IPS-15b (cell line): ENCODE measurements at regions not wholly inside any gene's neighbourhood (a gene's known extent, or its start where the extent isn't known, plus 50 kb on each side); places are given as distances from the start of the nearest gene placed in this dataset.

Experiments
- H3K27me3 ChIP-seq: one replicate; pipeline ENCODE4 v1.6.1; 2013; ENCODE audit warnings: low read length; ENCODE audit not compliant: control insufficient read depth, insufficient read depth
- H3K36me3 ChIP-seq: one replicate; pipeline ENCODE4 v1.6.1; 2013; ENCODE audit warnings: low read length; ENCODE audit not compliant: control insufficient read depth, insufficient read depth
- H3K4me1 ChIP-seq: one replicate; pipeline ENCODE4 v1.6.1; 2013; ENCODE audit warnings: mild to moderate bottlenecking, low read length; ENCODE audit not compliant: control insufficient read depth, insufficient read depth
- H3K4me3 ChIP-seq: one replicate; pipeline ENCODE4 v1.5.1; 2013; ENCODE audit warnings: low read depth, low read length
- H3K9ac ChIP-seq: one replicate; pipeline ENCODE4 v1.6.1; 2013; ENCODE audit warnings: low read depth, mild to moderate bottlenecking, low read length
- H3K9me3 ChIP-seq: one replicate; pipeline ENCODE4 v1.6.1; 2013; ENCODE audit warnings: mild to moderate bottlenecking, low read length; ENCODE audit not compliant: control insufficient read depth, insufficient read depth

DNA sequence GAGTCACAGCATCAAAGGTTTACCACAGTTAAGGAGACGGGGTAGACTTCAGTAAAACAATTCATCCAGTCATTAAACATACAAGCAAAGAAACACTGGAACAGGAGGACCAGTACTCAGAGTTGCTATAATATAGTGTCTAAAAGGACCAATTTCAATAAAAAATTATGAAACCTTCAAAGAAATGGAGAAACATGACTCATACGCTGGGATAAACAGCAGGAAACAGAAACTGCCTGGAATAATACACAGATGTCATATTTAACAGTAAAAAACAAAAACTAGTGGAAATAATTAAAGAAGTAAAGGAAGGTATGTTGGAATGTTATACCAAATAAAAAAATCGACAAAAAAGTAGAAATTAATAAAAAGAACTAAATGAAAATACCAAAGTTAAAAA is 1075.9 kb downstream of the NR2F1-AS1 start:
- no peak overlapping the region for H3K4me3 ChIP-seq
- H3K9ac ChIP-seq, result no peak overlapping the region
- H3K4me1 ChIP-seq, result no peaks in the 10 kb centered on the region
- H3K36me3 ChIP-seq, result no peaks in the 10 kb centered on the region
- peaks cover 5% of the 10 kb centered on the region for H3K9me3 ChIP-seq
- no peaks in the 10 kb centered on the region for H3K27me3 ChIP-seq

- Histone ChIP-seq H3K27me3 (no peaks in the 10 kb centered on the region), H3K9ac (no peak overlapping the region), H3K4me3 (no peak overlapping the region), H3K36me3 (no peaks in the 10 kb centered on the region), H3K4me1 (no peaks in the 10 kb centered on the region), H3K9me3 (no peaks in the 10 kb centered on the region)
Measured at GRCh38 chr5:92504346-92504745, 1076.7 kb downstream of the NR2F1-AS1 start.

DNA sequence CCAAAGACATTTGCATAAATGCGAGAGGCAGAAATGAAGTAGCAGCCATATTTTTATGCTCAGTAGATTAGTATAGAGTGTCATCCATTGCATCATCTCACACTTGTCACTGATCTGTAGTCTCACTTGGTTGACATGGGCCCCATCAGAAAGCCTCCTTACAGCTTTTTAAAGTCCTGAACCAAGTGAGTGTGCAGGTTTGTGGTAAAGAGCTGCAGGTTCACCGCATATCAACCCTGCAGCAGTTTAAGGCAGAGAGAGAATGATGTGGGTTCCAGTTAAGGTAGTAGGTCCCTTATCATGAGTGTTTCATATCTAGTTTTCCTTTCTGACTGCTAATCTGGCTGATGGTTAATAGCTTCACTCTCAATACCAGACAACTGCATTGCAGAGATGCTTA is 1080.3 kb downstream of the NR2F1-AS1 start:
- Histone ChIP-seq H3K4me3 (no peak overlapping the region), H3K9ac (no peak overlapping the region), H3K36me3 (no peaks in the 10 kb centered on the region), H3K4me1 (no peaks in the 10 kb centered on the region), H3K27me3 (no peaks in the 10 kb centered on the region), H3K9me3 (no peaks in the 10 kb centered on the region)

- Histone ChIP-seq H3K9me3 (no peaks in the 10 kb centered on the region), H3K4me1 (no peaks in the 10 kb centered on the region), H3K36me3 (no peaks in the 10 kb centered on the region), H3K4me3 (no peak overlapping the region), H3K27me3 (no peaks in the 10 kb centered on the region), H3K9ac (no peak overlapping the region)
Measured at GRCh38 chr5:92496545-92496944, 1084.5 kb downstream of the NR2F1-AS1 start.

DNA sequence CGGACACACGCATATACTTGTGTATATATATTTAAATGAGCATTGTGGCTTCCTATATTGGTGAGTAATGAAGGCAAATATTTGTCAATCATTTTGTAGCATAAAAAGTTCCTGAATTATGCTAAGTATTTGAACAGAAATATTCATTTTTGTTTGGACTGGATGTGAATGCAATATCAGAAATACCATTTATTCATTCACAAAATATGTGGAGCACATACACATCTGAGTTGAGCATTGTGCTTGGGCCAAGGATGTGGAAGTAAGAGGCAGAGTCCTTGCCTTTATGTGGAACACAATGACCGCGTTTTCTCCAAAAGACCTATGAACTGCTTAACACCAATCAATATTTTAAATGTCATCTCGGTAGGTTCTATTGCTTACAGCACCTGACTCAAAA is 1086.5 kb downstream of the NR2F1-AS1 start:
- Histone ChIP-seq H3K4me3 (no peak overlapping the region), H3K4me1 (no peaks in the 10 kb centered on the region), H3K36me3 (no peaks in the 10 kb centered on the region)

DNA sequence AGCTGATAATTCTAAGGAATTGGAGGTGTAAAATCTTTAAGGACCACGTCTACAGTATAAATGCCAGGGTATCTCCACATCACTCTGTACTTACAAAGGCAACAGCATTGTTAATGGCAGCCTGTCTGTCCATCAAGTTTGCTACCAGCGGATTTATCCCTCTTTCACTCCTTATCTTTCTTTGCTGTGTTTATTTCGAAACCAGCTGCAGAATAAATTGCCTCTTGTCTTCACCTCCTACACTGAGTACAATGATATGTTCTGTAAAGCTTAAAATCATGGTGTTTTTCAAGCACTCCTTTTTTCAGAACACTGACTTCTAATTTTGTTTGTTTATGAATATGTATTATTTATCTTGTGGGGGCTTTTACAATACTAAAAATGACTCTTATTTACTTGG is 1088.1 kb downstream of the NR2F1-AS1 start:
- Histone ChIP-seq H3K9me3 (no peaks in the 10 kb centered on the region), H3K9ac (no peak overlapping the region), H3K4me1 (no peaks in the 10 kb centered on the region), H3K36me3 (no peaks in the 10 kb centered on the region), H3K27me3 (no peaks in the 10 kb centered on the region), H3K4me3 (no peak overlapping the region)

More for the DNA sequence above, 1086.5 kb downstream of the NR2F1-AS1 start:
- Histone ChIP-seq H3K9me3 (no peaks in the 10 kb centered on the region), H3K9ac (no peak overlapping the region), H3K27me3 (no peaks in the 10 kb centered on the region)

DNA sequence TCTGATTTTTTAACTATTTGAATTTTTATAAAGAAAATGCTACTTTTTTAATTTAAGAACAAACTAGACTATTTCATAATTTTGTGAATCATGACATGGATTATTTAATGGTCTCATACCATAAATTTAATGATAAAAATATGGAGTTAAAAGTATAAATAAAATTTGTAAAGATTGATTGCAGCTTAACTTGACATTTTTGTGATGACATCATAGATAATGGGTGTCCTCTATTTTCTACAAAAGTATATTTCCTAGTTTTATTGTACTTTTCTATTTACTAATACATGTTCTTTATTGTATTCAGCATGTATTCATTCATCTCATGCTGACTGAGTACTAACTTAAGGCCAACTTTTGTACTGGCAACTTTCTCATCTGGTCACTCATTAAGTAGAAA is 1096.5 kb downstream of the NR2F1-AS1 start:
- Histone ChIP-seq H3K36me3 (no peaks in the 10 kb centered on the region), H3K27me3 (no peaks in the 10 kb centered on the region), H3K9ac (no peak overlapping the region), H3K4me1 (no peaks in the 10 kb centered on the region), H3K4me3 (no peak overlapping the region), H3K9me3 (no peaks in the 10 kb centered on the region)

- no peak overlapping the region for H3K4me3 ChIP-seq
- H3K9me3 ChIP-seq, result no peaks in the 10 kb centered on the region
- H3K27me3 ChIP-seq, result no peaks in the 10 kb centered on the region
- no peak overlapping the region for H3K9ac ChIP-seq
- no peaks in the 10 kb centered on the region for H3K4me1 ChIP-seq
- no peaks in the 10 kb centered on the region for H3K36me3 ChIP-seq
Measured at GRCh38 chr5:92472981-92473566, 1090.0 kb upstream of the ARRDC3 start.

GRCh38 chr5:92471861-92472260 is 1088.7 kb upstream of the ARRDC3 start:
- Histone ChIP-seq H3K4me1 (no peaks in the 10 kb centered on the region), H3K9me3 (no peaks in the 10 kb centered on the region)

DNA sequence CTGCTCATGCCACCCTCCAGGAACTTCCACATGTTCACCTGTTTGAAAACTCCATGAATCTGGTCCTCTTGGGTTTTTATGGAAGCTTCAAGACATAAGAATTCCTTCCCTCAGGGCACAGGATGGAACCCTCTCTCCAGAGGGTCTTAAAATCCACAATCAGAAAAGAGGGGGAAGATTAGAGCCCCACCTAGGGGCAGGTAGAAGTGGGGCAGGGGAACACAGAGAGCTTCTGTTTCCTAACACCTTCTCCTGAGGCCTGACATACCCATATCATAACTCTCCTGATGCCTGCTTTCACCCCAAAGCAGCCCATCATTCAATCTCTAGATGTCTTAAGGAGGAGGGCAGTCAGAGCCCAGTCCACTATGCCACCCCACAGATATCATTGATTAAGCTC is 1087.7 kb upstream of the ARRDC3 start:
- Histone ChIP-seq H3K4me3 (no peak overlapping the region), H3K4me1 (no peaks in the 10 kb centered on the region), H3K9ac (no peak overlapping the region), H3K9me3 (no peaks in the 10 kb centered on the region), H3K36me3 (no peaks in the 10 kb centered on the region), H3K27me3 (no peaks in the 10 kb centered on the region)

More at GRCh38 chr5:92471861-92472260, 1088.7 kb upstream of the ARRDC3 start:
- H3K4me3 ChIP-seq, result no peak overlapping the region
- no peak overlapping the region for H3K9ac ChIP-seq
- H3K27me3 ChIP-seq, result no peaks in the 10 kb centered on the region
- no peaks in the 10 kb centered on the region for H3K36me3 ChIP-seq

- H3K9me3 ChIP-seq, result no peaks in the 10 kb centered on the region
- H3K4me1 ChIP-seq, result no peaks in the 10 kb centered on the region
- H3K9ac ChIP-seq, result no peak overlapping the region
- H3K27me3 ChIP-seq, result no peaks in the 10 kb centered on the region
- no peaks in the 10 kb centered on the region for H3K36me3 ChIP-seq
- H3K4me3 ChIP-seq, result no peak overlapping the region
Measured at GRCh38 chr5:92468295-92468694, 1085.2 kb upstream of the ARRDC3 start.

DNA sequence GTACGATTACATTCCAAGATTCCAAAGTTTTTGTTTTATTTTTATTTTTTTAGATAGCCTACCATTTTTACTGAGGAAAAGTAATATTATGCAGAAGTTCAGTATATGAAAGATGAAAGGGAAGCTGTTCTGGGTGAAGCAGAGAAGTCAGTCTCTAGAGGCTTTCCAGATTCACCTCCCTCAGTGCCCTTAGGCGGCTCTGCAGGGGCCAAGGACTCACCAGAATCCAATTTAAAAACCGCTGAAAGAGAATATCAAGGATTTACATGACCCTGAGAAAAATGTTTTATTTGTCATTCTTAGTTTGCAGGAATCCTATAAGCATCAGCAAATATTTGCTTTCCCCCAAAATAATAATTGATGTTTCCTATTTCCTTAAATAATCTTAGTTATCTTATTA is 1084.6 kb upstream of the ARRDC3 start:
- H3K9ac ChIP-seq, result no peak overlapping the region
- no peaks in the 10 kb centered on the region for H3K27me3 ChIP-seq
- no peaks in the 10 kb centered on the region for H3K36me3 ChIP-seq
- no peaks in the 10 kb centered on the region for H3K4me1 ChIP-seq
- H3K9me3 ChIP-seq, result no peaks in the 10 kb centered on the region
- H3K4me3 ChIP-seq, result no peak overlapping the region
